SK-N-SH treated with all-trans-retinoic acid at 6 μM for 48 hours (cell line): ENCODE measurements at regions not wholly inside any gene's neighbourhood (a gene's known extent, or its start where the extent isn't known, plus 50 kb on each side); places are given as distances from the start of the nearest gene placed in this dataset.

Experiments used
- ATAC-seq: fragments of 200-7000 bp; cut with Tn5 transposase; 3 replicates; pipeline ENCODE4 v1.9.1; 2020; ENCODE audit warnings: mild to moderate bottlenecking, moderate library complexity
- ARNTL ChIP-seq: fragments of 450-650 bp; formaldehyde crosslinking; IDR thresholded peaks from 2 replicates; pipeline ENCODE4 v1.5.0; 2020; ENCODE audit warnings: low read depth, mild to moderate bottlenecking, moderate library complexity, borderline replicate concordance
- BACH2 ChIP-seq: fragments of 250-450 bp; sonication (Bioruptor Pico); IDR thresholded peaks from 2 replicates; pipeline ENCODE4 v1.9.0; 2021; ENCODE audit warnings: mild to moderate bottlenecking, borderline replicate concordance
- CREB5 ChIP-seq: fragments of 250-450 bp; sonication (Bioruptor Pico); IDR thresholded peaks from 2 replicates; pipeline ENCODE4 v1.5.1; 2020; ENCODE audit warnings: low read depth, mild to moderate bottlenecking, moderate library complexity
- CSDC2 ChIP-seq: fragments of 250-450 bp; sonication (Bioruptor Pico); IDR thresholded peaks from 2 replicates; pipeline ENCODE4 v1.5.0; 2020; ENCODE audit warnings: mild to moderate bottlenecking, moderate library complexity
- CSRNP3 ChIP-seq: fragments of 250-450 bp; sonication (Bioruptor Pico); IDR thresholded peaks from 2 replicates; pipeline ENCODE4 v1.5.1; 2021; ENCODE audit warnings: mild to moderate bottlenecking, moderate library complexity
- ESRRG ChIP-seq: fragments of 250-450 bp; sonication (Bioruptor Pico); IDR thresholded peaks from 2 replicates; pipeline ENCODE4 v1.6.1; 2021; ENCODE audit warnings: mild to moderate bottlenecking
- GLIS3 ChIP-seq: fragments of 250-450 bp; sonication (Bioruptor Pico); IDR thresholded peaks from 2 replicates; pipeline ENCODE4 v1.5.0; 2020; ENCODE audit warnings: mild to moderate bottlenecking, moderate library complexity
- ISL1 ChIP-seq: fragments of 250-450 bp; sonication (Bioruptor Pico); IDR thresholded peaks from 2 replicates; pipeline ENCODE4 v2.1.2; 2022; ENCODE audit warnings: mild to moderate bottlenecking, moderate library complexity
- OSR1 ChIP-seq: fragments of 250-450 bp; sonication (Bioruptor Pico); IDR thresholded peaks from 2 replicates; pipeline ENCODE4 v1.8.0; 2022; ENCODE audit warnings: moderate library complexity, mild to moderate bottlenecking, inconsistent platforms
- POU6F1 ChIP-seq: fragments of 250-450 bp; sonication (Bioruptor Pico); IDR thresholded peaks from 2 replicates; pipeline ENCODE4 v1.8.0; 2021; ENCODE audit warnings: low read depth, mild to moderate bottlenecking, moderate library complexity, borderline replicate concordance
- PPARA ChIP-seq: fragments of 250-450 bp; sonication (Bioruptor Pico); IDR thresholded peaks from 2 replicates; pipeline ENCODE4 v1.5.0; 2020; ENCODE audit warnings: mild to moderate bottlenecking, borderline replicate concordance
- RARB ChIP-seq: fragments of 250-450 bp; sonication (Bioruptor Pico); IDR thresholded peaks from 2 replicates; pipeline ENCODE4 v1.8.0; 2021; ENCODE audit warnings: mild to moderate bottlenecking, moderate library complexity
- SNAI2 ChIP-seq: fragments of 250-450 bp; sonication (Bioruptor Pico); IDR thresholded peaks from 2 replicates; pipeline ENCODE4 v1.5.0; 2020; ENCODE audit warnings: mild to moderate bottlenecking, moderate library complexity
- TCF4 ChIP-seq: fragments of 250-450 bp; sonication (Bioruptor Pico); IDR thresholded peaks from 2 replicates; pipeline ENCODE4 v1.8.0; 2021; ENCODE audit warnings: mild to moderate bottlenecking, moderate library complexity, borderline replicate concordance
- TOX ChIP-seq: fragments of 250-450 bp; sonication (Bioruptor Pico); IDR thresholded peaks from 2 replicates; pipeline ENCODE4 v1.8.0; 2021; ENCODE audit warnings: mild to moderate bottlenecking, moderate library complexity, borderline replicate concordance
- TSHZ2 ChIP-seq: fragments of 250-450 bp; sonication (Bioruptor Pico); IDR thresholded peaks from 2 replicates; pipeline ENCODE4 v1.5.0; 2020; ENCODE audit warnings: mild to moderate bottlenecking, moderate library complexity
- ZC3H10 ChIP-seq: fragments of 250-450 bp; sonication (Bioruptor Pico); IDR thresholded peaks from 2 replicates; pipeline ENCODE4 v1.5.1; 2021; ENCODE audit warnings: mild to moderate bottlenecking, moderate library complexity
- ZFP3 ChIP-seq: fragments of 250-450 bp; sonication (Bioruptor Pico); IDR thresholded peaks from 2 replicates; pipeline ENCODE4 v1.5.0; 2020; ENCODE audit warnings: mild to moderate bottlenecking, moderate library complexity
- ZNF565 ChIP-seq: fragments of 450-650 bp; formaldehyde crosslinking; conservative IDR thresholded peaks from 2 replicates; pipeline ENCODE4 v1.5.0; 2020; ENCODE audit warnings: low read depth, mild to moderate bottlenecking, moderate library complexity
- ZNF70 ChIP-seq: fragments of 450-650 bp; formaldehyde crosslinking; IDR thresholded peaks from 2 replicates; pipeline ENCODE4 v1.5.0; 2020; ENCODE audit warnings: mild to moderate bottlenecking, moderate library complexity

- TF ChIP-seq TSHZ2 (CRISPR knock-in tag) = no peak
- no peak for TF ChIP-seq ISL1
- TF ChIP-seq GLIS3 (CRISPR knock-in tag) = no peak
- TF ChIP-seq ARNTL (CRISPR knock-in tag) = no peak
- no peak for TF ChIP-seq ZFP3 (CRISPR knock-in tag)
- no peak for TF ChIP-seq TOX (CRISPR knock-in tag)
- no peak for TF ChIP-seq ZC3H10
- no peak for TF ChIP-seq TCF4 (CRISPR knock-in tag)
- no peak for TF ChIP-seq ESRRG (CRISPR knock-in tag)
- no peak for TF ChIP-seq CSRNP3 (CRISPR knock-in tag)
- no peak for TF ChIP-seq SNAI2 (CRISPR knock-in tag)
- TF ChIP-seq PPARA (CRISPR knock-in tag) = no peak
- no peak for TF ChIP-seq CREB5 (CRISPR knock-in tag)
- no peak for TF ChIP-seq RARB
- TF ChIP-seq BACH2 (CRISPR knock-in tag) = no peak
- no peak for TF ChIP-seq POU6F1 (CRISPR knock-in tag)
- TF ChIP-seq ZNF70 (CRISPR knock-in tag) = no peak
- TF ChIP-seq CSDC2 (CRISPR knock-in tag) = no peak
- no peak for TF ChIP-seq ZNF565 (CRISPR knock-in tag)
- no peak for TF ChIP-seq OSR1 (CRISPR knock-in tag)
- TF ChIP-seq, all 23 proteins: peak for 0
- ATAC-seq = no peak
Measured at GRCh38 chr7:42489299-42489698, 252.3 kb upstream of the GLI3 start.

- TF ChIP-seq ZC3H10 (no peak), TSHZ2 (CRISPR knock-in tag) (no peak), OSR1 (CRISPR knock-in tag) (no peak), ARNTL (CRISPR knock-in tag) (no peak), ZNF70 (CRISPR knock-in tag) (no peak), ESRRG (CRISPR knock-in tag) (no peak), CSDC2 (CRISPR knock-in tag) (no peak), PPARA (CRISPR knock-in tag) (no peak)
- ATAC-seq = no peak
Measured at GRCh38 chr7:42485301-42485766, 248.3 kb upstream of the GLI3 start.

GRCh38 chr7:42483886-42484285, 246.9 kb upstream of the GLI3 start:
- ATAC-seq = no peak
- no peak for TF ChIP-seq BACH2 (CRISPR knock-in tag)
